DOHH2 (cell line): ENCODE measurements at regions not wholly inside any gene's neighbourhood (a gene's known extent, or its start where the extent isn't known, plus 50 kb on each side); places are given as distances from the start of the nearest gene placed in this dataset.

Source experiments
- H3F3A ChIP-seq: fragments of 200-600 bp; sonication (generic), shearing (Covaris generic); 2 replicates; pipeline ENCODE4 v1.6.0; 2016; ENCODE audit warnings: antibody characterized with exemption, mild to moderate bottlenecking; ENCODE audit not compliant: control insufficient read depth, insufficient read depth
- H3K27ac ChIP-seq: fragments of 200-600 bp; sonication (generic); 2 replicates; pipeline ENCODE4 v1.5.1; 2014; ENCODE audit warnings: low read depth, mild to moderate bottlenecking, low read length, moderate library complexity
- H3K27me3 ChIP-seq: fragments of 200-600 bp; sonication (generic); 2 replicates; pipeline ENCODE4 v1.6.1; 2014; ENCODE audit warnings: mild to moderate bottlenecking, low read length, mixed read lengths; ENCODE audit not compliant: control insufficient read depth
- H3K36me3 ChIP-seq: fragments of 200-600 bp; sonication (generic); 2 replicates; pipeline ENCODE4 v1.6.1; 2014; ENCODE audit warnings: mild to moderate bottlenecking, low read length, moderate library complexity, mixed read lengths; ENCODE audit not compliant: control insufficient read depth
- H3K4me1 ChIP-seq: fragments of 200-600 bp; sonication (generic); 2 replicates; pipeline ENCODE4 v1.6.1; 2014; ENCODE audit warnings: mild to moderate bottlenecking, low read length, mixed read lengths; ENCODE audit not compliant: control insufficient read depth
- H3K4me2 ChIP-seq: fragments of 200-600 bp; sonication (generic); 2 replicates; pipeline ENCODE4 v1.6.0; 2014; ENCODE audit warnings: mild to moderate bottlenecking, low read length, moderate library complexity
- H3K4me3 ChIP-seq: fragments of 200-600 bp; sonication (generic); 2 replicates; pipeline ENCODE4 v1.5.1; 2014; ENCODE audit warnings: mild to moderate bottlenecking, low read length, mixed read lengths
- H3K79me2 ChIP-seq: fragments of 200-600 bp; sonication (generic); 2 replicates; pipeline ENCODE4 v1.6.1; 2014; ENCODE audit warnings: mild to moderate bottlenecking, low read length, mixed read lengths; ENCODE audit not compliant: control insufficient read depth
- H3K9me2 ChIP-seq: fragments of 200-600 bp; sonication (generic); replicated peaks from 2 replicates; pipeline ENCODE4 v1.6.1; 2014; ENCODE audit warnings: mild to moderate bottlenecking, low read length, mixed read lengths; ENCODE audit not compliant: control insufficient read depth
- H3K9me3 ChIP-seq: fragments of 200-600 bp; sonication (generic); 2 replicates; pipeline ENCODE4 v1.6.1; 2014; ENCODE audit warnings: antibody characterized with exemption, low read length, mixed read lengths; ENCODE audit not compliant: control insufficient read depth, insufficient read depth
- H4K20me1 ChIP-seq: fragments of 200-600 bp; sonication (generic); 2 replicates; pipeline ENCODE4 v1.6.0; 2014; ENCODE audit warnings: low read depth, mild to moderate bottlenecking, antibody characterized with exemption, low read length, moderate library complexity; ENCODE audit not compliant: control insufficient read depth, insufficient read depth
- CTCF ChIP-seq: fragments of 200-600 bp; sonication (generic); IDR thresholded peaks from one replicate; pipeline ENCODE4 v1.5.1; 2014; ENCODE audit warnings: antibody characterized with exemption, mild to moderate bottlenecking, low read depth, low read length; ENCODE audit not compliant: poor library complexity, severe bottlenecking
- EZH2phosphoT487 ChIP-seq: fragments of 200-600 bp; sonication (generic); IDR thresholded peaks from 2 replicates; pipeline ENCODE4 v1.6.1; 2017; ENCODE audit warnings: borderline replicate concordance, mild to moderate bottlenecking, antibody characterized with exemption, low read length, moderate library complexity, mixed read lengths

DNA sequence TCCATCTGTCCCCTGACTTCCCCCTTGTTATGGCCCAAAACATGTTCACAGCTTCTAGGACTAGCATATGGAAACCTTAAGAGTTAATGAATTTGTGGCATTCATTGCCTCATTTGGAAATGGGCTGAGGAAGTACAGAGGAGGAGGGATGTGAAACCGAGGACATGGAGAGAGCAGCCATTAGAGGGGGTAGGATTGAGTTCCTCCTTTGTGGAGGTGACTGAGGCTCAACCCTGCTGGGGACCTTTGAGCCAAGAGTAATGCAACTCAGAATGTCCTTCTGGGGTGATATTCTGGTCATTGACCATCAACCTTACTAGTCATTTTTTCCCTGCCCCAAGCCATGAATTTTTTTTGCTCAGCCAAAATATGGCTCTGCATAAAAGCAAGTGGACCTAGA lies 109.4 kb downstream of the ZNF518B start:
- Histone ChIP-seq H3K9me2 (no peaks in the 10 kb centered on the region), H3K4me2 (no peak overlapping the region), H3K4me1 (no peaks in the 10 kb centered on the region), H3K27me3 (no peaks in the 10 kb centered on the region), H3K27ac (no peak overlapping the region), H3F3A (no peaks in the 10 kb centered on the region), H3K79me2 (no peaks in the 10 kb centered on the region), H4K20me1 (no peaks in the 10 kb centered on the region), H3K9me3 (no peaks in the 10 kb centered on the region), H3K4me3 (no peak overlapping the region), H3K36me3 (no peaks in the 10 kb centered on the region)
- TF ChIP-seq EZH2phosphoT487 = no peak
- no peak for TF ChIP-seq CTCF

DNA sequence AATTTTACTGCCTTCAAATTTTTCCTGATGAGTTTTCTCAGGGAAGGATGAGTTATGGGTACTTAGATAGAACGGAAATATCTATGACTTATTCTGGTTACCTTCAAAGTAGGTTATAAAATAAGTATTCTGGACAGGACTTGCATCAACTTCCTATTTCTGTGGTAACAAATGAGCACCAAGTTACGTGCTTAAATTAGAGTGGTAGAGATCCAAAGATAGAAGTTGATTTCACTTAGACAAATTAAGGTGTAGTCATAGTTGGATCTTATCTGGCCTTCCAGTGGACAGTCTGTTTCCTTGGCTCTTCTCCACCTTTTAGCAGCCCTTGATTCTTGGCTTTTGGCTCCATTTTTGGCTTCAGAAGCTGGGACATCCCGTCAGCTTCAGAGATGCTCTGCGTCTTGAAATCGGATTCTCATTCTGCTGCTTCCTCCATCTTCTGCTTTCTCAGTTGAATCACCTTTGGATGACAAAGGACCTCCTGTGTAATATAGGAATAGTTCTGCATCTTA lies 109.9 kb downstream of the ZNF518B start:
- Histone ChIP-seq H4K20me1 (no peaks in the 10 kb centered on the region), H3K27me3 (no peaks in the 10 kb centered on the region)

GRCh38 chr4:10346023-10346422 lies 111.2 kb downstream of the ZNF518B start:
- Histone ChIP-seq H3K4me3 (no peak overlapping the region), H3K4me2 (no peak overlapping the region), H3K36me3 (no peaks in the 10 kb centered on the region), H3K9me3 (no peaks in the 10 kb centered on the region), H4K20me1 (no peaks in the 10 kb centered on the region), H3K9me2 (no peaks in the 10 kb centered on the region), H3K27ac (no peak overlapping the region), H3K79me2 (no peaks in the 10 kb centered on the region), H3K27me3 (peaks cover 3% of the 10 kb centered on the region), H3K4me1 (no peaks in the 10 kb centered on the region), H3F3A (no peaks in the 10 kb centered on the region)
- no peak for TF ChIP-seq EZH2phosphoT487
- TF ChIP-seq CTCF = no peak

More for the DNA sequence above, 109.9 kb downstream of the ZNF518B start:
- Histone ChIP-seq H3K27ac (no peak overlapping the region), H3K79me2 (no peaks in the 10 kb centered on the region), H3K4me3 (no peak overlapping the region), H3F3A (no peaks in the 10 kb centered on the region), H3K9me3 (no peaks in the 10 kb centered on the region), H3K9me2 (no peaks in the 10 kb centered on the region), H3K36me3 (no peaks in the 10 kb centered on the region), H3K4me2 (no peak overlapping the region), H3K4me1 (no peaks in the 10 kb centered on the region)
- TF ChIP-seq EZH2phosphoT487 (no peak), CTCF (no peak)
